ENCODE measurements at regions not wholly inside any gene's neighbourhood (a gene's known extent, or its start where the extent isn't known, plus 50 kb on each side); places are given as distances from the start of the nearest gene placed in this dataset.

GRCh38 chr15:79195802-79196201, 86.7 kb upstream of the ANKRD34C start:
- TF ChIP-seq CTCF (conservative IDR thresholded peaks at IDR 0.05) (no peak), EZH2 (IDR thresholded peaks at IDR 0.05; ENCODE audit: low read depth) (no peak)
